SU-DHL-6 (cell line): ENCODE measurements at regions not wholly inside any gene's neighbourhood (a gene's known extent, or its start where the extent isn't known, plus 50 kb on each side); places are given as distances from the start of the nearest gene placed in this dataset.

Experiments
- H2AFZ ChIP-seq: fragments of 200-600 bp; sonication (generic); 2 replicates; pipeline ENCODE4 v1.6.1; 2014; ENCODE audit warnings: low read depth, mild to moderate bottlenecking, moderate library complexity, mixed read lengths, antibody characterized with exemption, low read length; ENCODE audit not compliant: severe bottlenecking
- H3F3A ChIP-seq: fragments of 200-600 bp; shearing (Covaris generic); 2 replicates; pipeline ENCODE4 v1.6.0; 2016; ENCODE audit warnings: antibody characterized with exemption, mild to moderate bottlenecking; ENCODE audit not compliant: insufficient read depth
- H3K27ac ChIP-seq: fragments of 200-600 bp; sonication (generic); 2 replicates; pipeline ENCODE4 v1.5.1; 2016; ENCODE audit warnings: low read depth, mild to moderate bottlenecking, low read length, moderate library complexity, mixed read lengths
- H3K27me3 ChIP-seq: fragments of 200-600 bp; sonication (generic), shearing (Covaris generic); 2 replicates; pipeline ENCODE4 v1.6.0; 2014; ENCODE audit warnings: mild to moderate bottlenecking, low read length
- H3K36me3 ChIP-seq: fragments of 200-600 bp; sonication (generic); 2 replicates; pipeline ENCODE4 v1.6.1; 2014; ENCODE audit warnings: mild to moderate bottlenecking, low read length, mixed read lengths
- H3K4me2 ChIP-seq: fragments of 300-600, 200-600 bp; shearing (Covaris generic), sonication (generic); 2 replicates; pipeline ENCODE4 v1.6.0; 2014; ENCODE audit warnings: low read length, low read depth, mild to moderate bottlenecking; ENCODE audit not compliant: poor library complexity, severe bottlenecking
- H3K4me3 ChIP-seq: fragments of 200-600 bp; sonication (generic); 2 replicates; pipeline ENCODE4 v1.5.1; 2014; ENCODE audit warnings: antibody characterized with exemption, low read length, mild to moderate bottlenecking, mixed read lengths; ENCODE audit not compliant: insufficient read depth, poor library complexity, severe bottlenecking
- H3K79me2 ChIP-seq: fragments of 200-600 bp; sonication (generic); 2 replicates; pipeline ENCODE4 v1.6.1; 2014; ENCODE audit warnings: mild to moderate bottlenecking, low read length, moderate library complexity; ENCODE audit not compliant: insufficient read depth
- H3K9ac ChIP-seq: fragments of 200-600 bp; sonication (generic); 2 replicates; pipeline ENCODE4 v1.7.0; 2014; ENCODE audit warnings: mild to moderate bottlenecking, low read length
- H3K9me2 ChIP-seq: fragments of 200-600 bp; sonication (generic); replicated peaks from 2 replicates; pipeline ENCODE4 v1.6.1; 2014; ENCODE audit warnings: low read length; ENCODE audit not compliant: insufficient read depth
- H3K9me3 ChIP-seq: fragments of 200-600 bp; sonication (generic); 2 replicates; pipeline ENCODE4 v1.6.1; 2014; ENCODE audit warnings: low read length, mixed read lengths; ENCODE audit not compliant: insufficient read depth
- H4K20me1 ChIP-seq: fragments of 200-600 bp; sonication (generic); 2 replicates; pipeline ENCODE4 v1.6.1; 2014; ENCODE audit warnings: low read depth, mild to moderate bottlenecking, antibody characterized with exemption, low read length, moderate library complexity, mixed read lengths
- EZH2phosphoT487 ChIP-seq: fragments of 200-600 bp; sonication (generic), shearing (Covaris generic); conservative IDR thresholded peaks from 2 replicates; pipeline ENCODE4 v1.6.1; 2018; ENCODE audit warnings: mild to moderate bottlenecking, antibody characterized with exemption, low read length, moderate library complexity, mixed read lengths
- TF ChIP-seq, protein P1 (sequence below): fragments of 200-600 bp; sonication (generic); IDR thresholded peaks from one replicate; pipeline ENCODE4 v1.5.1; 2017; ENCODE audit warnings: antibody characterized with exemption, mild to moderate bottlenecking, low read length, moderate library complexity; ENCODE audit not compliant: insufficient read depth, poor library complexity, severe bottlenecking

DNA sequence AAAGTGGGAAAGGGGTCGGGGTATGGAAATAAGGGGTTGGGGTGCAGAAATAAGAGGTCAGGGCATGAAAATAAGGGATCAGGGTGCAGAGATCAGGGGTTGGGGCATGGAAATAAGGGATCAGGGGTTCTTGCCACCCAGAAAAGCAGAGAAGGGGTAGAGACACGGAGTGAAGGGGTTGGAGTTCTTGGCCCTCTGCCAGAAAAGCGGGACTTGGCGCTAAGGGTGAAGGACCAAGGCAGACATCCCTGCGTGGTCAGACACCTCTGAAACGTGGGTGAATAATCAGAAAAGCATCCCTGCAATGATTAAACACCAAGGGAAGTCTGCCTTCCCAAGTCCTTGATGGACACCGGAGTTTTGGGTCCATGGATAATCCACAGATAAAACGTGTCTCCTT, 1521.6 kb upstream of the SLC39A10 start:
- Histone ChIP-seq H3K79me2 (no peaks in the 10 kb centered on the region), H3K4me3 (no peak overlapping the region), H3K9ac (no peak overlapping the region), H2AFZ (no peak overlapping the region), H3K27me3 (no peaks in the 10 kb centered on the region), H3F3A (no peaks in the 10 kb centered on the region), H3K9me3 (no peaks in the 10 kb centered on the region), H3K27ac (no peak overlapping the region), H3K4me2 (no peak overlapping the region), H3K9me2 (no peaks in the 10 kb centered on the region), H4K20me1 (no peaks in the 10 kb centered on the region), H3K36me3 (no peaks in the 10 kb centered on the region)
- no peak for TF ChIP-seq EZH2phosphoT487
- TF ChIP-seq, protein P1, sequence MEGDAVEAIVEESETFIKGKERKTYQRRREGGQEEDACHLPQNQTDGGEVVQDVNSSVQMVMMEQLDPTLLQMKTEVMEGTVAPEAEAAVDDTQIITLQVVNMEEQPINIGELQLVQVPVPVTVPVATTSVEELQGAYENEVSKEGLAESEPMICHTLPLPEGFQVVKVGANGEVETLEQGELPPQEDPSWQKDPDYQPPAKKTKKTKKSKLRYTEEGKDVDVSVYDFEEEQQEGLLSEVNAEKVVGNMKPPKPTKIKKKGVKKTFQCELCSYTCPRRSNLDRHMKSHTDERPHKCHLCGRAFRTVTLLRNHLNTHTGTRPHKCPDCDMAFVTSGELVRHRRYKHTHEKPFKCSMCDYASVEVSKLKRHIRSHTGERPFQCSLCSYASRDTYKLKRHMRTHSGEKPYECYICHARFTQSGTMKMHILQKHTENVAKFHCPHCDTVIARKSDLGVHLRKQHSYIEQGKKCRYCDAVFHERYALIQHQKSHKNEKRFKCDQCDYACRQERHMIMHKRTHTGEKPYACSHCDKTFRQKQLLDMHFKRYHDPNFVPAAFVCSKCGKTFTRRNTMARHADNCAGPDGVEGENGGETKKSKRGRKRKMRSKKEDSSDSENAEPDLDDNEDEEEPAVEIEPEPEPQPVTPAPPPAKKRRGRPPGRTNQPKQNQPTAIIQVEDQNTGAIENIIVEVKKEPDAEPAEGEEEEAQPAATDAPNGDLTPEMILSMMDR: no peak

DNA sequence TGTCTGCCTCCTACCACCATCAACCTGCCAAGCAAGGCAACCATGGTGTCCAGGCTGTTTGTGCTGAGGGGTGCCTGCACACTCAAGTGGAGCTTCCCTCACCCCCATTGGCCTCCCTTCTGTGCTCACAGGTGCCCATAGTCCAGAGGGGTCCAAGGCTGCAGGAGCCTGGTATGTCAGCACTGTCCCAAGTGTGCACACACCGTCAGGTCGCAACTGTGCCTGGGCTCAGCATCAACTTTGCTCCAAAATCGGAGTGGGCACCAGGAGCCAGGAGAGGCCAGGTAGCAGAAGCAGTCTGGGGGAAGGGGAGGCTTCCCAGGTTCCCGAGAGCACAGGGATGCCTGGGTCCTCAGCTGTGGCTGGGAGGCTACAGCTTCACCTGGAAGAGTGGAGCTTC, 1528.2 kb upstream of the SLC39A10 start:
- Histone ChIP-seq H3K4me3 (no peak overlapping the region), H3K9me2 (no peaks in the 10 kb centered on the region), H3K27ac (no peak overlapping the region), H2AFZ (no peak overlapping the region), H3K79me2 (no peaks in the 10 kb centered on the region), H3K4me2 (no peak overlapping the region), H3K9ac (no peak overlapping the region), H4K20me1 (no peaks in the 10 kb centered on the region), H3F3A (no peaks in the 10 kb centered on the region), H3K27me3 (no peaks in the 10 kb centered on the region), H3K9me3 (no peaks in the 10 kb centered on the region), H3K36me3 (no peaks in the 10 kb centered on the region)
- TF ChIP-seq EZH2phosphoT487: no peak
- TF ChIP-seq, protein P1: no peak

DNA sequence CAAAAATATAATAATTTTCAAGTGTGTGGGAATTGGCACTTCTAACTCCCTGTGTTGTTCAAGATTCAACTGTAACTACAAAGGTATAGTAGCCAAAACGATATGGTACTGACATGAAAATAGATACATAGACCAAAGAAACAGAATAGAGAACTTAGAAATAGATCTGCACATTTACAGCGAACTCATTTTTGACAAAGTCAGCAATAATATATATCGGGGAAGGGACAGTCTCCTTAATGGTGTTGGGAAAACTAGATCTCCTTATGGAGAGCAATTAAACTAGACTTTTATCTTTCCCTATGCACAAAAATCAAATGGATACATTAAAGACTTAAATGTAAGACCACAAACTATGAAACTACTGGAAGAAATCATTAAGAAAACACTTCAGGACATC, 1530.6 kb upstream of the SLC39A10 start:
- Histone ChIP-seq H3K27me3 (no peaks in the 10 kb centered on the region), H3F3A (no peaks in the 10 kb centered on the region), H3K4me2 (no peak overlapping the region), H3K79me2 (no peaks in the 10 kb centered on the region), H3K27ac (no peak overlapping the region), H2AFZ (peak overlapping the region; percentile 42), H3K9ac (no peak overlapping the region), H3K9me2 (no peaks in the 10 kb centered on the region), H4K20me1 (no peaks in the 10 kb centered on the region), H3K4me3 (no peak overlapping the region), H3K9me3 (no peaks in the 10 kb centered on the region), H3K36me3 (no peaks in the 10 kb centered on the region)
- no peak for TF ChIP-seq EZH2phosphoT487
- TF ChIP-seq, protein P1: no peak
